OCI-LY7 (cell line): ENCODE measurements at regions not wholly inside any gene's neighbourhood (a gene's known extent, or its start where the extent isn't known, plus 50 kb on each side); places are given as distances from the start of the nearest gene placed in this dataset.

Source experiments
- BruUV-seq: library from RNA; stranded (reverse); fragments of 400-500 nt; replicated peaks from 2 replicates; lab custom pipeline; 2021; lab: Mats Ljungman, UMichigan
- CTCF ChIA-PET: fragments of 300-600 bp; sonication (Branson Sonifier 250); formaldehyde crosslinking; loops from one replicate; lab custom pipeline; 2022; ENCODE audit warnings: antibody characterized with exemption; ENCODE audit not compliant: unreplicated experiment; lab: Charles Lee
- POLR2A ChIA-PET: fragments of 300-600 bp; sonication (Branson Sonifier 250); formaldehyde crosslinking; loops from one replicate; lab custom pipeline; 2022; ENCODE audit warnings: antibody characterized with exemption; lab: Charles Lee
- DNase-seq: peaks from one replicate; pipeline ENCODE4 v3.0.0-alpha.2; 2015; ENCODE audit warnings: low spot score
- H2AFZ ChIP-seq: fragments of 200-600 bp; sonication (generic), shearing (Covaris generic); 2 replicates; pipeline ENCODE4 v1.6.1; 2014; ENCODE audit warnings: mild to moderate bottlenecking, antibody characterized with exemption, low read length, moderate library complexity
- H3K27ac ChIP-seq: fragments of 200-600 bp; sonication (generic); 2 replicates; pipeline ENCODE4 v1.5.1; 2014; ENCODE audit warnings: mixed run types, low read depth, mild to moderate bottlenecking, moderate library complexity, low read length, inconsistent platforms; ENCODE audit not compliant: poor library complexity, severe bottlenecking
- H3K36me3 ChIP-seq: fragments of 200-600 bp; sonication (generic); 2 replicates; pipeline ENCODE4 v1.6.1; 2014; ENCODE audit warnings: mild to moderate bottlenecking, antibody characterized with exemption, low read length, moderate library complexity, mixed read lengths; ENCODE audit not compliant: insufficient read depth
- H3K4me1 ChIP-seq: fragments of 200-600 bp; sonication (generic); 2 replicates; pipeline ENCODE4 v1.5.1; 2014; ENCODE audit warnings: mild to moderate bottlenecking, low read length; ENCODE audit not compliant: insufficient read depth, poor library complexity, severe bottlenecking
- H3K4me2 ChIP-seq: fragments of 200-600 bp; sonication (generic); 2 replicates; pipeline ENCODE4 v1.6.1; 2014; ENCODE audit warnings: mild to moderate bottlenecking, low read length
- H3K4me3 ChIP-seq: fragments of 200-600 bp; sonication (generic); 2 replicates; pipeline ENCODE4 v1.5.1; 2014; ENCODE audit warnings: mild to moderate bottlenecking, low read depth, low read length; ENCODE audit not compliant: poor library complexity, severe bottlenecking
- H3K79me2 ChIP-seq: fragments of 200-600 bp; sonication (generic); 2 replicates; pipeline ENCODE4 v1.6.1; 2016; ENCODE audit warnings: low read depth, mild to moderate bottlenecking, low read length, moderate library complexity, mixed read lengths; ENCODE audit not compliant: insufficient read depth
- H3K9me2 ChIP-seq: fragments of 200-600 bp; sonication (generic); 2 replicates; pipeline ENCODE4 v1.6.1; 2016; ENCODE audit warnings: mild to moderate bottlenecking, low read length, mixed read lengths; ENCODE audit not compliant: insufficient read depth
- H3K9me3 ChIP-seq: fragments of 200-600 bp; sonication (generic); 2 replicates; pipeline ENCODE4 v1.6.1; 2014; ENCODE audit warnings: mild to moderate bottlenecking, mixed run types, low read length, mixed read lengths
- H4K20me1 ChIP-seq: fragments of 200-600 bp; sonication (generic); 2 replicates; pipeline ENCODE4 v1.6.1; 2014; ENCODE audit warnings: mild to moderate bottlenecking, antibody characterized with exemption, low read length, moderate library complexity, mixed read lengths; ENCODE audit not compliant: insufficient read depth
- EZH2phosphoT487 ChIP-seq: fragments of 200-600 bp; sonication (generic); IDR thresholded peaks from 2 replicates; pipeline ENCODE4 v1.6.1; 2018; ENCODE audit warnings: low read depth, borderline replicate concordance, mild to moderate bottlenecking, mixed run types, antibody characterized with exemption, low read length, moderate library complexity, mixed read lengths
- intact Hi-C: fragments of 100-400 bp; cut with micrococcal nuclease; formaldehyde crosslinking; loops from one replicate; pipeline ENCODE4 v1.10.0; 2022; ENCODE audit not compliant: unreplicated experiment
- TF ChIP-seq, protein P1 (sequence below): fragments of 200-600 bp; sonication (generic); conservative IDR thresholded peaks from 2 replicates; pipeline ENCODE4 v1.5.1; 2014; ENCODE audit warnings: mild to moderate bottlenecking, antibody characterized with exemption, low read length, moderate library complexity, mixed read lengths

DNA sequence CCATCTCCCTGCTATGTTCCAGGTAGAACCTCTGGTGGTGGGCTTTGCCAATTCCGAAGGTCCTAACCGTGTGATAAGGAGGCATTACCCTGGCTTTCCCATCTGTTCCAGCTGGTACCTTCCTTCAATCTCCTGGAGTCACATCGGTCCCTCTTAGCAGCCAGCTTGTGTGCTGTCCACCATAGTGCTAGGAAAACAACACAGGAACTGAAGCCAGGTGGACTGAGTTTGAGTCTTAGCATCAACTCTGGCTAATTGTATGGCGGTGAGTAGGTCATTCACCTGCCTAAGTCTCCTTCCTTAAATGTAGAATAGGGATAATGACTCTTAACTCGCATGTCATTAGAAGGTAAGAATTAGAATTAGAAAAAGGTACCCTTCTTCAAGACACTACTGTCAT, 159.6 kb upstream of the E2F8 start:
- H3K4me1 ChIP-seq, result no peaks in the 10 kb centered on the region
- H3K9me3 ChIP-seq, result no peaks in the 10 kb centered on the region
- POLR2A ChIA-PET, result interaction anchor here (1.0 kb wide), 1 partner anchor 9 kb away, joined by 3 read pairs; no protein-coding TSS in a partner anchor
- no peak overlapping the region for H3K27ac ChIP-seq
- DNase-seq, result no peak
- no peaks in the 10 kb centered on the region for H3K9me2 ChIP-seq
- TF ChIP-seq, protein P1, sequence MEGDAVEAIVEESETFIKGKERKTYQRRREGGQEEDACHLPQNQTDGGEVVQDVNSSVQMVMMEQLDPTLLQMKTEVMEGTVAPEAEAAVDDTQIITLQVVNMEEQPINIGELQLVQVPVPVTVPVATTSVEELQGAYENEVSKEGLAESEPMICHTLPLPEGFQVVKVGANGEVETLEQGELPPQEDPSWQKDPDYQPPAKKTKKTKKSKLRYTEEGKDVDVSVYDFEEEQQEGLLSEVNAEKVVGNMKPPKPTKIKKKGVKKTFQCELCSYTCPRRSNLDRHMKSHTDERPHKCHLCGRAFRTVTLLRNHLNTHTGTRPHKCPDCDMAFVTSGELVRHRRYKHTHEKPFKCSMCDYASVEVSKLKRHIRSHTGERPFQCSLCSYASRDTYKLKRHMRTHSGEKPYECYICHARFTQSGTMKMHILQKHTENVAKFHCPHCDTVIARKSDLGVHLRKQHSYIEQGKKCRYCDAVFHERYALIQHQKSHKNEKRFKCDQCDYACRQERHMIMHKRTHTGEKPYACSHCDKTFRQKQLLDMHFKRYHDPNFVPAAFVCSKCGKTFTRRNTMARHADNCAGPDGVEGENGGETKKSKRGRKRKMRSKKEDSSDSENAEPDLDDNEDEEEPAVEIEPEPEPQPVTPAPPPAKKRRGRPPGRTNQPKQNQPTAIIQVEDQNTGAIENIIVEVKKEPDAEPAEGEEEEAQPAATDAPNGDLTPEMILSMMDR, result no peak
- TF ChIP-seq EZH2phosphoT487, result no peak
- BruUV-seq, result no TSS peak
- no peaks in the 10 kb centered on the region for H3K36me3 ChIP-seq
- no peak overlapping the region for H3K4me3 ChIP-seq
- no peak overlapping the region for H3K4me2 ChIP-seq
- no peak overlapping the region for H2AFZ ChIP-seq
- H4K20me1 ChIP-seq, result no peaks in the 10 kb centered on the region
- intact Hi-C loops, result no loop called here
- CTCF ChIA-PET, result no interaction called here
- H3K79me2 ChIP-seq, result no peaks in the 10 kb centered on the region

DNA sequence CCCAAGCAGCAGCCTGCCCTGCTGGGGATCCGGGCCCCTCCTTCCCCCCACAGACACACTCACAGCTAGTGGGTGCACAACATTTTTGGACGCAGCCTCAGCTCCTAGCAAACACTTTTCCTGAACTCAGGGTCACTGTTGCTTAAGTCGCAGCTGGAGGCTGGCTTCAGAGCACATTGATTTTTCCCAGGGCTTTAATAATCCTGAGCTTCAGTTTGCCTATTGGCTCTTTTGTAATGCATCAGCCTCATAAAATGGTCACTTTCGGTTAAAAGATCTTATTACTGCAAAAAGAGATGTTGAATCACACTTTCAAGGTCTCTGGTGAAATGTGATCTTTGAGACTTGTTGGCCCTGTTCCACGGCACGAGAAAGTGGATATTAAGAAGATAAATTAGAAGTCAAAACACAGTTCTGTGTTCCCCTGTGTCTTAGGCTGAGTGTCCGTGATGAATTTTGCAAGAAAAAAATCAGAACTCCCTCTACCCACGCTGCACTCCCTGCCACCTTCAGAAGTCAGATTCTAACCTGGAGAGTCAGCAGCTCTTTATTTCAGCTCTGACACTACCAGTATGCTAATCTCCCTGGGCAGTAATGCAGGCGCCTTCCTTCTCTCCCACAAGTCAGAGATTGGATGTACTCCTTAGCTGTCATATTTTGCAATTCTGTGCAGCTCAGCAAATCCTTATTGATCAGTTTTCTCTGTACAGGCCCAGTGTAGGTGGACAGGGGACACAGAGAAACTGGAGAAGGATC, 158.2 kb upstream of the E2F8 start:
- H4K20me1 ChIP-seq, result no peaks in the 10 kb centered on the region
- DNase-seq, result no peak
- H3K4me3 ChIP-seq, result no peak overlapping the region
- CTCF ChIA-PET, result no interaction called here
- H3K27ac ChIP-seq, result no peak overlapping the region
- H3K79me2 ChIP-seq, result no peaks in the 10 kb centered on the region
- BruUV-seq, result no TSS peak
- no peaks in the 10 kb centered on the region for H3K36me3 ChIP-seq
- no peaks in the 10 kb centered on the region for H3K9me2 ChIP-seq
- TF ChIP-seq, protein P1, result no peak
- no peak for TF ChIP-seq EZH2phosphoT487
- POLR2A ChIA-PET, result no interaction called here
- no peak overlapping the region for H2AFZ ChIP-seq
- H3K4me1 ChIP-seq, result no peaks in the 10 kb centered on the region
- intact Hi-C loops, result no loop called here
- H3K9me3 ChIP-seq, result no peaks in the 10 kb centered on the region
- no peak overlapping the region for H3K4me2 ChIP-seq

DNA sequence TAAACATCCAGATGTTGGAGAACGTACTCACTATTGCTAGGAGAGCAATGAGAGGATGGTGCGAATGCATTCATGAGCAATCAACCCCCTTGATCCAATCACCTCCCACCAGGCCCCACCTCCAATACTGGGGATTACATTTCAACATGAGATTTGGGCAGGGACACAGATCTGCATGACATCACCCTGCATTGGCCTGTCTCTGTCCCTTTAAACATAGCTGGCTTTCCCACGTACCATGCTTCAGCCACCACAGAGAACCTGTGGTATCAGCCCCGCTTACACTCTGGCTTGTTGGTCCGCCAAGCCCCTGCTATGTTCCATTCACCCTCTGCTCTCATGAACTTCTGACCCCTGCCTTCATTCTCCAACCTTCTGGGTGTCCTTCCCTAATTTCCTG, 157.5 kb upstream of the E2F8 start:
- no peaks in the 10 kb centered on the region for H3K36me3 ChIP-seq
- DNase-seq, result no peak
- no peaks in the 10 kb centered on the region for H3K4me1 ChIP-seq
- no peaks in the 10 kb centered on the region for H3K79me2 ChIP-seq
- no peaks in the 10 kb centered on the region for H3K9me2 ChIP-seq
- H4K20me1 ChIP-seq, result no peaks in the 10 kb centered on the region
- CTCF ChIA-PET, result no interaction called here
- no peaks in the 10 kb centered on the region for H3K9me3 ChIP-seq
- H2AFZ ChIP-seq, result no peak overlapping the region
- H3K27ac ChIP-seq, result no peak overlapping the region
- no peak overlapping the region for H3K4me2 ChIP-seq
- TF ChIP-seq EZH2phosphoT487, result no peak
- TF ChIP-seq, protein P1, result no peak
- POLR2A ChIA-PET, result interaction anchor here (0.5 kb wide), 1 partner anchor 521 kb away, joined by 3 read pairs; no protein-coding TSS in a partner anchor
- BruUV-seq, result no TSS peak
- intact Hi-C loops, result no loop called here
- H3K4me3 ChIP-seq, result no peak overlapping the region
